Lower leg skin (tissue), 4 donors: ENCODE measurements at regions not wholly inside any gene's neighbourhood (a gene's known extent, or its start where the extent isn't known, plus 50 kb on each side); places are given as distances from the start of the nearest gene placed in this dataset.

Source experiments
- DNase-seq, 2 donors: peaks; one replicate each; pipeline ENCODE4 v3.0.0-alpha.2; 2019; ENCODE audit warnings: low spot score in 2 of 2
- H3K4me3 ChIP-seq: fragments of 200-600 bp; sonication (generic); 2 replicates; pipeline ENCODE4 v1.5.1; 2017; ENCODE audit warnings: mild to moderate bottlenecking, low read depth; ENCODE audit not compliant: poor library complexity, severe bottlenecking
- POLR2A ChIP-seq, 2 donors: fragments of 450-650 bp; IDR thresholded peaks; one replicate each; pipeline ENCODE4 v1.6.1; 2016 to 2017; ENCODE audit warnings: antibody characterized with exemption in 2 of 2, mild to moderate bottlenecking in 1 of 2, moderate library complexity in 1 of 2
- WGBS, 2 donors: methylation state at CpG; one replicate each; pipeline ENCODE4 v1.1.5; 2018; 5-methylcytosine and 5-hydroxymethylcytosine counted together
- intact Hi-C: fragments of 100-400 bp; cut with DNase I; formaldehyde crosslinking; loops from one replicate; pipeline ENCODE4 v1.15.0; 2023; ENCODE audit warnings: low total_unique reads
- TF ChIP-seq, protein P1 (sequence below), 3 donors: fragments of 450-650 bp; IDR thresholded peaks; one replicate each; pipeline ENCODE4 v1.5.1; 2016; ENCODE audit warnings: antibody characterized with exemption in 3 of 3, mild to moderate bottlenecking in 3 of 3, moderate library complexity in 2 of 3

- TF ChIP-seq, protein P1, sequence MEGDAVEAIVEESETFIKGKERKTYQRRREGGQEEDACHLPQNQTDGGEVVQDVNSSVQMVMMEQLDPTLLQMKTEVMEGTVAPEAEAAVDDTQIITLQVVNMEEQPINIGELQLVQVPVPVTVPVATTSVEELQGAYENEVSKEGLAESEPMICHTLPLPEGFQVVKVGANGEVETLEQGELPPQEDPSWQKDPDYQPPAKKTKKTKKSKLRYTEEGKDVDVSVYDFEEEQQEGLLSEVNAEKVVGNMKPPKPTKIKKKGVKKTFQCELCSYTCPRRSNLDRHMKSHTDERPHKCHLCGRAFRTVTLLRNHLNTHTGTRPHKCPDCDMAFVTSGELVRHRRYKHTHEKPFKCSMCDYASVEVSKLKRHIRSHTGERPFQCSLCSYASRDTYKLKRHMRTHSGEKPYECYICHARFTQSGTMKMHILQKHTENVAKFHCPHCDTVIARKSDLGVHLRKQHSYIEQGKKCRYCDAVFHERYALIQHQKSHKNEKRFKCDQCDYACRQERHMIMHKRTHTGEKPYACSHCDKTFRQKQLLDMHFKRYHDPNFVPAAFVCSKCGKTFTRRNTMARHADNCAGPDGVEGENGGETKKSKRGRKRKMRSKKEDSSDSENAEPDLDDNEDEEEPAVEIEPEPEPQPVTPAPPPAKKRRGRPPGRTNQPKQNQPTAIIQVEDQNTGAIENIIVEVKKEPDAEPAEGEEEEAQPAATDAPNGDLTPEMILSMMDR (IDR thresholded peaks at IDR 0.05) = no peak
- TF ChIP-seq POLR2A (IDR thresholded peaks at IDR 0.05) = no peak
- intact Hi-C loops = no loop called here
- WGBS, 2 donors = 98 to 99% methylated on average over 5 of the region's 5 CpGs
- no peak for DNase-seq
- H3K4me3 ChIP-seq = no peak overlapping the region
Observed at GRCh38 chr2:64760128-64760527, 106.4 kb upstream of the SERTAD2 start.

GRCh38 chr2:64762301-64762997 is 108.7 kb upstream of the SERTAD2 start:
- intact Hi-C loops = no loop called here
- H3K4me3 ChIP-seq = no peak overlapping the region
- 75 to 82% methylated on average over 4 of the region's 4 CpGs for WGBS, 2 donors
- TF ChIP-seq, protein P1 (IDR thresholded peaks at IDR 0.05) = no peak
- TF ChIP-seq POLR2A (IDR thresholded peaks at IDR 0.05) = no peak
- DNase-seq = no peak

DNA sequence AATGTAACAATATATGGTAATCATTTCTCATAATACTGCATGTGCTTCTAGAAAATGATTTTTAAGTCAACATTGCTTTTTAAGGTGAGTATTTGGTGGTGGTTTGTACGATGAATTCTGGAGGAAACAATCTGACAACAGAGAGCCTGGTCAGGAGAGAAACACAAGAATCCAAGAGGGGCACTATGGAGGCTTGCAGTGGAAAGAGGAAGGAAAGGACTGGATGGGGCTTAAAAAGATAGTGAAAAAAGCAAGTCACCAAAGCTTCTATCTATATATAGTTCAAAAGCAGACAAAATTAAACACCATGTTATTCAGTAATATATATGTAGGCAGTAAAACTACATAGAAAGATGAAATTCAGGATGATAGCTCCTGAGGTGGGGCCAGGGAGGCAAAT is 109.4 kb upstream of the SERTAD2 start:
- WGBS, 2 donors = 71 to 80% methylated on average over 1 of the region's 1 CpG

DNA sequence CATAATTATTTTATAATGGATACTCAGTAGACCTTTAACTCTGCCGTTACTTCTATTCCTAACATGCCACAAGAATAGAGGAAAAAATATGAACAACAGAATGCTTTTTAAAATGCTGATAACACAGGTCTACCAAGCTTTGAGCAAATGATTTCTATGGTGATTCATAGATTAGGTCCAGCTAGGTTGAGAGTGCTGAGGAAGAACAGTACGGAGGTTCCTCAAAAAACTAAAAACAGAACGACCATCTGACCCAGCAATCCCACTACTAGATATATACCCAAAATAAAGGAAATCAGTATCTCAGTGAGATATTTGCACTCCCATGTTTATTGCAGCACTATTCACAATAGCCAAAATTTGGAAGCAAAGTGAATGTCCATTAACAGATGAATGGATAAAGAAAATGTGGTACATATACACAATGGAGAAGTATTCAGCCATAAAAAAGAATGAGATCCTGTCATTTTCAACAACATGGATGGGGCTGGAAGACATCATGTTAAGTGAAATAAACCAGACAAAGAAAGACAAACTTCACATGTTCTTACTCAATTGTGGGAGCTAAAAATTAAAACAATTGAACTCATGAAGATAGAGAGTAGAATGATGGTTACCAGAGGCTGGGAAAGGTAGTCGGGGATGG is 111.6 kb upstream of the SERTAD2 start:
- DNase-seq = no peak
- H3K4me3 ChIP-seq = no peak overlapping the region
- TF ChIP-seq, protein P1 (IDR thresholded peaks at IDR 0.05) = no peak
- no peak for TF ChIP-seq POLR2A (IDR thresholded peaks at IDR 0.05)
- WGBS, 2 donors = 73 to 92% methylated on average over 4 of the region's 4 CpGs
- intact Hi-C loops = no loop called here

More for the DNA sequence above, 109.4 kb upstream of the SERTAD2 start:
- no peak for DNase-seq
- TF ChIP-seq, protein P1 (IDR thresholded peaks at IDR 0.05) = no peak
- no peak for TF ChIP-seq POLR2A (IDR thresholded peaks at IDR 0.05)
- intact Hi-C loops = no loop called here
- H3K4me3 ChIP-seq = no peak overlapping the region

- 0% methylated on average over 13 of the region's 13 CpGs for WGBS, 2 donors
- H3K4me3 ChIP-seq = peak overlapping the region; percentile 60
- TF ChIP-seq, protein P1 (IDR thresholded peaks at IDR 0.05) = no peak
- no peak for TF ChIP-seq POLR2A (IDR thresholded peaks at IDR 0.05)
- DNase-seq = no peak
- intact Hi-C loops = no loop called here
Observed at GRCh38 chr2:64766841-64767669, 113.3 kb upstream of the SERTAD2 start.
